ENCODE measurements at regions not wholly inside any gene's neighbourhood (a gene's known extent, or its start where the extent isn't known, plus 50 kb on each side); places are given as distances from the start of the nearest gene placed in this dataset.
"Not testable (repeated sequence)": the region's sequence is repeated elsewhere in the genome, so short reads cannot be mapped to it uniquely, and the experiment has no call there.

GRCh38 chr11:23924226-23924625 lies 572.6 kb upstream of the LUZP2 start:
- no peak for DNase-seq
- TF ChIP-seq, protein P1, sequence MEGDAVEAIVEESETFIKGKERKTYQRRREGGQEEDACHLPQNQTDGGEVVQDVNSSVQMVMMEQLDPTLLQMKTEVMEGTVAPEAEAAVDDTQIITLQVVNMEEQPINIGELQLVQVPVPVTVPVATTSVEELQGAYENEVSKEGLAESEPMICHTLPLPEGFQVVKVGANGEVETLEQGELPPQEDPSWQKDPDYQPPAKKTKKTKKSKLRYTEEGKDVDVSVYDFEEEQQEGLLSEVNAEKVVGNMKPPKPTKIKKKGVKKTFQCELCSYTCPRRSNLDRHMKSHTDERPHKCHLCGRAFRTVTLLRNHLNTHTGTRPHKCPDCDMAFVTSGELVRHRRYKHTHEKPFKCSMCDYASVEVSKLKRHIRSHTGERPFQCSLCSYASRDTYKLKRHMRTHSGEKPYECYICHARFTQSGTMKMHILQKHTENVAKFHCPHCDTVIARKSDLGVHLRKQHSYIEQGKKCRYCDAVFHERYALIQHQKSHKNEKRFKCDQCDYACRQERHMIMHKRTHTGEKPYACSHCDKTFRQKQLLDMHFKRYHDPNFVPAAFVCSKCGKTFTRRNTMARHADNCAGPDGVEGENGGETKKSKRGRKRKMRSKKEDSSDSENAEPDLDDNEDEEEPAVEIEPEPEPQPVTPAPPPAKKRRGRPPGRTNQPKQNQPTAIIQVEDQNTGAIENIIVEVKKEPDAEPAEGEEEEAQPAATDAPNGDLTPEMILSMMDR (IDR thresholded peaks at IDR 0.05), result no peak
- no peak overlapping the region for H3K4me3 Mint-ChIP-seq
- POLR2A ChIA-PET, result no interaction called here
- intact Hi-C loops (cut with micrococcal nuclease), result no loop called here
- no peaks in the 10 kb centered on the region for H3K4me1 Mint-ChIP-seq
- H3K9me3 Mint-ChIP-seq, result no peaks in the 10 kb centered on the region
- CTCF ChIA-PET, result no interaction called here
- ATAC-seq (ENCODE audit: low read depth), result no peak
- no peaks in the 10 kb centered on the region for H3K27me3 Mint-ChIP-seq
- no peak overlapping the region for H3K27ac Mint-ChIP-seq
- H3K36me3 Mint-ChIP-seq (ENCODE audit: low read depth), result no peaks in the 10 kb centered on the region

DNA sequence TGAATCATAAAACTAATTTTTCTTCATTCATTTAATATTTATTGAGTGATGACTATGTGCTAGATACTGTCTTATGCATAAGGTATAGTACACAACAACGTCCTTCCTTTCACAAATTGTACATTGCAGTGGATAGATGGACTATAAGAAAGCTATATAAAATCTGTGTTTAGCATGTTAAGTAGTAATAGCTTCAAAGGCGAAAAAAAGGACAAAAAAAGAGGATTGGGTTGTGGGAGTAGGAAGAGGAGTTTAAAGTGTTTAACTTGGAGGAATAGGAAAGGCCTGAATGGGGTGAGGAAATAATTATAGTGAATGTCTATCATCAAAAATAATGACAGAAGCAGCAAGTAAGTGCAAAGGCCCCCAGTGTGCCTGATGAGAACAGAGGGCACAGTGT lies 565.4 kb upstream of the LUZP2 start:
- Mint-ChIP-seq H3K4me1 (peaks cover 3% of the 10 kb centered on the region), H3K27me3 (no peaks in the 10 kb centered on the region), H3K9me3 (no peaks in the 10 kb centered on the region), H3K4me3 (no peak overlapping the region), H3K36me3 (ENCODE audit: low read depth) (no peaks in the 10 kb centered on the region), H3K27ac (no peak overlapping the region)
- DNase-seq (no peak), ATAC-seq (ENCODE audit: low read depth) (no peak)
- intact Hi-C loops (cut with micrococcal nuclease), result no loop called here
- ChIA-PET POLR2A (no interaction called here), CTCF (no interaction called here)
- TF ChIP-seq, protein P1 (IDR thresholded peaks at IDR 0.05), result no peak

- no peak for DNase-seq
- Mint-ChIP-seq H3K27ac (no peak overlapping the region), H3K4me1 (peaks cover 3% of the 10 kb centered on the region), H3K36me3 (ENCODE audit: low read depth) (no peaks in the 10 kb centered on the region), H3K4me3 (no peak overlapping the region), H3K9me3 (no peaks in the 10 kb centered on the region), H3K27me3 (no peaks in the 10 kb centered on the region)
- ATAC-seq (ENCODE audit: low read depth), result no peak
- ChIA-PET CTCF (no interaction called here), POLR2A (no interaction called here)
- TF ChIP-seq, protein P1 (IDR thresholded peaks at IDR 0.05), result no peak
- intact Hi-C loops (cut with micrococcal nuclease), result no loop called here
Observed at GRCh38 chr11:23932485-23932898, 564.4 kb upstream of the LUZP2 start.

- ATAC-seq (ENCODE audit: low read depth) (no peak), DNase-seq (no peak)
- CTCF ChIA-PET, result no interaction called here
- Mint-ChIP-seq H3K27me3 (no peaks in the 10 kb centered on the region), H3K9me3 (no peaks in the 10 kb centered on the region), H3K36me3 (ENCODE audit: low read depth) (no peaks in the 10 kb centered on the region), H3K4me3 (peak overlapping the region; percentile 46), H3K4me1 (peaks cover 3% of the 10 kb centered on the region), H3K27ac (no peak overlapping the region)
- intact Hi-C loops (cut with micrococcal nuclease), result no loop called here
- TF ChIP-seq, protein P1 (IDR thresholded peaks at IDR 0.05), result no peak
- POLR2A ChIA-PET, result no interaction called here
Observed at GRCh38 chr11:23933721-23934120, 563.1 kb upstream of the LUZP2 start.

- CTCF ChIA-PET; POLR2A ChIA-PET; H3K4me1 Mint-ChIP-seq; ATAC-seq (ENCODE audit: low read depth); H3K36me3 Mint-ChIP-seq (ENCODE audit: low read depth); H3K27ac Mint-ChIP-seq; H3K4me3 Mint-ChIP-seq; H3K27me3 Mint-ChIP-seq; H3K9me3 Mint-ChIP-seq; intact Hi-C loops (cut with micrococcal nuclease); DNase-seq: not testable (repeated sequence)
Observed at GRCh38 chr11:23934671-23935270, 562.1 kb upstream of the LUZP2 start.

GRCh38 chr11:23942117-23942815 lies 554.6 kb upstream of the LUZP2 start:
- H3K27me3 Mint-ChIP-seq; intact Hi-C loops (cut with micrococcal nuclease); H3K36me3 Mint-ChIP-seq (ENCODE audit: low read depth); ATAC-seq (ENCODE audit: low read depth); H3K9me3 Mint-ChIP-seq; H3K4me3 Mint-ChIP-seq; H3K27ac Mint-ChIP-seq; DNase-seq; H3K4me1 Mint-ChIP-seq; POLR2A ChIA-PET; CTCF ChIA-PET: not testable (repeated sequence)
